Keratinocyte (primary cell): ENCODE measurements at regions not wholly inside any gene's neighbourhood (a gene's known extent, or its start where the extent isn't known, plus 50 kb on each side); places are given as distances from the start of the nearest gene placed in this dataset.
A peak's percentile ranks its signal among the peaks of the same experiment; 100 is the strongest.

ENCODE experiments used
- DNase-seq: peaks from one replicate; pipeline ENCODE4 v3.0.0-alpha.2; 2011; ENCODE audit warnings: low read depth, missing footprints, low spot score
- FAIRE-seq: peaks from 2 replicates; lab custom pipeline; 2011; peaks lifted over from hg19 to GRCh38; lab: Jason Lieb, UNC
- H2AFZ ChIP-seq: 2 replicates; pipeline ENCODE4 v1.6.0; 2012; ENCODE audit warnings: low read length, control low read depth, inconsistent platforms; ENCODE audit not compliant: control insufficient read depth
- H3K27ac ChIP-seq: 2 replicates; pipeline ENCODE4 v1.5.1; 2011; ENCODE audit warnings: low read length; ENCODE audit not compliant: control insufficient read depth, insufficient read depth
- H3K27me3 ChIP-seq: 3 replicates; pipeline ENCODE4 v1.6.0; 2011; ENCODE audit warnings: low read length; ENCODE audit not compliant: control insufficient read depth, insufficient read depth; ENCODE audit errors: extremely low read depth
- H3K36me3 ChIP-seq, 2 experiments: 2 replicates in 1 of 2; 3 replicates in 1 of 2; pipeline ENCODE4 v1.5.1; 2011; ENCODE audit warnings: low read length in 2 of 2, mild to moderate bottlenecking in 1 of 2; ENCODE audit not compliant: control insufficient read depth in 2 of 2, insufficient read depth in 2 of 2; ENCODE audit errors: extremely low read depth in 1 of 2
- H3K4me1 ChIP-seq: 3 replicates; pipeline ENCODE4 v1.5.1; 2011; ENCODE audit warnings: low read length; ENCODE audit not compliant: control insufficient read depth, insufficient read depth; ENCODE audit errors: extremely low read depth
- H3K4me2 ChIP-seq: 3 replicates; pipeline ENCODE4 v1.6.0; 2011; ENCODE audit warnings: low read depth, low read length; ENCODE audit not compliant: control insufficient read depth, insufficient read depth; ENCODE audit errors: extremely low read depth
- H3K4me3 ChIP-seq, 3 experiments: fragments of 200-600 bp in 1 of 3; sonication (generic) in 1 of 3; 2 replicates in 2 of 3; 3 replicates in 1 of 3; pipeline ENCODE4 v1.5.1; 2011 to 2016; ENCODE audit warnings: low read length in 3 of 3, mild to moderate bottlenecking in 3 of 3, control low read depth in 2 of 3, inconsistent platforms in 1 of 3, low read depth in 1 of 3, mixed read lengths in 1 of 3, mixed run types in 1 of 3, moderate library complexity in 1 of 3; ENCODE audit not compliant: control insufficient read depth in 2 of 3, insufficient read depth in 2 of 3; ENCODE audit errors: extremely low read depth in 1 of 3
- H3K79me2 ChIP-seq: 2 replicates; pipeline ENCODE4 v1.6.0; 2012; ENCODE audit warnings: low read length; ENCODE audit not compliant: control insufficient read depth, insufficient read depth
- H3K9ac ChIP-seq: 3 replicates; pipeline ENCODE4 v1.6.0; 2011; ENCODE audit warnings: low read length; ENCODE audit not compliant: control insufficient read depth, insufficient read depth; ENCODE audit errors: extremely low read depth
- H3K9me1 ChIP-seq: 3 replicates; pipeline ENCODE4 v1.6.0; 2011; ENCODE audit warnings: low read length; ENCODE audit not compliant: control insufficient read depth, insufficient read depth; ENCODE audit errors: extremely low read depth
- H3K9me3 ChIP-seq: 2 replicates; pipeline ENCODE4 v1.5.1; 2012; ENCODE audit warnings: low read depth, low read length; ENCODE audit not compliant: control insufficient read depth
- H4K20me1 ChIP-seq: 3 replicates; pipeline ENCODE4 v1.6.0; 2011; ENCODE audit warnings: low read length; ENCODE audit not compliant: control insufficient read depth, insufficient read depth; ENCODE audit errors: extremely low read depth
- CTCF ChIP-seq, 3 experiments: IDR thresholded peaks in 1 of 3; conservative IDR thresholded peaks in 1 of 3; optimal IDR thresholded peaks in 1 of 3; 2 replicates in 2 of 3; 3 replicates in 1 of 3; pipeline versions ENCODE3 to v1.5.1; 2011; ENCODE audit warnings: low read length in 3 of 3, mild to moderate bottlenecking in 3 of 3, moderate library complexity in 2 of 3, control low read depth in 1 of 3, inconsistent platforms in 1 of 3; ENCODE audit not compliant: insufficient read depth in 2 of 3; ENCODE audit errors: extremely low read depth in 1 of 3
- EZH2 ChIP-seq: IDR thresholded peaks from one replicate; pipeline ENCODE4 v1.6.1; 2012; ENCODE audit warnings: inconsistent platforms, mild to moderate bottlenecking, low read length, moderate library complexity
- dilution Hi-C: fragments of 300-500 bp; cut with MboI; formaldehyde crosslinking; loops from one replicate; pipeline ENCODE4 v1.7.0; 2020; ENCODE audit warnings: low sequenced_read_pairs; ENCODE audit not compliant: extremely low pct_ligation_motif_present

GRCh38 chr20:19913927-19914614 is 103.1 kb upstream of the NAA20 start:
- no peaks in the 10 kb centered on the region for H4K20me1 ChIP-seq
- H3K27ac ChIP-seq: peak overlapping the region; percentile 85
- peak; percentile 85 for DNase-seq
- peak; percentile 98 for FAIRE-seq
- peaks cover 17% of the 10 kb centered on the region for H3K4me1 ChIP-seq
- no peaks in the 10 kb centered on the region for H3K9me1 ChIP-seq
- dilution Hi-C loops: no loop called here
- H3K27me3 ChIP-seq: no peaks in the 10 kb centered on the region
- H3K4me2 ChIP-seq: peak overlapping the region; percentile 42
- H3K36me3 ChIP-seq: no peaks in the 10 kb centered on the region
- no peaks in the 10 kb centered on the region for H3K79me2 ChIP-seq
- no peaks in the 10 kb centered on the region for H3K9me3 ChIP-seq
- H3K9ac ChIP-seq: peak overlapping the region; percentile 43
- peak overlapping the region in 1 of 3 experiments; percentile 6 for H3K4me3 ChIP-seq
- H2AFZ ChIP-seq: no peak overlapping the region
- TF ChIP-seq CTCF (optimal IDR thresholded peaks at IDR 0.05 in 1 of 3, IDR thresholded peaks at IDR 0.05 in 1 of 3, conservative IDR thresholded peaks at IDR 0.05 in 1 of 3; ENCODE audit: extremely low read depth in 1 of 3, insufficient read depth in 2 of 3, low read length in 3 of 3) (no peak), EZH2 (no peak)

GRCh38 chr20:19915111-19915798 is 101.9 kb upstream of the NAA20 start:
- TF ChIP-seq EZH2 (no peak), CTCF (optimal IDR thresholded peaks at IDR 0.05 in 1 of 3, IDR thresholded peaks at IDR 0.05 in 1 of 3, conservative IDR thresholded peaks at IDR 0.05 in 1 of 3; ENCODE audit: extremely low read depth in 1 of 3, insufficient read depth in 2 of 3, low read length in 3 of 3) (no peak)
- H4K20me1 ChIP-seq: no peaks in the 10 kb centered on the region
- no peaks in the 10 kb centered on the region for H3K36me3 ChIP-seq
- no peaks in the 10 kb centered on the region for H3K9me1 ChIP-seq
- H3K4me3 ChIP-seq: no peak overlapping the region
- dilution Hi-C loops: no loop called here
- no peaks in the 10 kb centered on the region for H3K79me2 ChIP-seq
- no peak overlapping the region for H2AFZ ChIP-seq
- DNase-seq (no peak), FAIRE-seq (no peak)
- H3K9me3 ChIP-seq: no peaks in the 10 kb centered on the region
- no peaks in the 10 kb centered on the region for H3K27me3 ChIP-seq
- no peak overlapping the region for H3K9ac ChIP-seq
- H3K27ac ChIP-seq: peak overlapping the region; percentile 85
- H3K4me2 ChIP-seq: no peak overlapping the region
- H3K4me1 ChIP-seq: peaks cover 17% of the 10 kb centered on the region
